Muscle layer of colon (tissue), 2 donors: ENCODE measurements at regions not wholly inside any gene's neighbourhood (a gene's known extent, or its start where the extent isn't known, plus 50 kb on each side); places are given as distances from the start of the nearest gene placed in this dataset.

Experiments
- H3K27ac ChIP-seq: one replicate; pipeline ENCODE4 v1.7.0; 2013; ENCODE audit warnings: low read depth, mild to moderate bottlenecking, low read length, moderate library complexity
- H3K27me3 ChIP-seq, 2 donors: one replicate each; pipeline ENCODE4 v1.7.0; 2013; ENCODE audit warnings: low read length in 2 of 2, mild to moderate bottlenecking in 2 of 2; ENCODE audit not compliant: insufficient read depth in 2 of 2, control insufficient read depth in 1 of 2
- H3K36me3 ChIP-seq: one replicate; pipeline ENCODE4 v1.7.0; 2013; ENCODE audit warnings: mild to moderate bottlenecking, low read length; ENCODE audit not compliant: insufficient read depth
- H3K4me1 ChIP-seq: one replicate; pipeline ENCODE4 v1.7.0; 2013; ENCODE audit warnings: mild to moderate bottlenecking, low read length; ENCODE audit not compliant: insufficient read depth
- H3K4me3 ChIP-seq, 2 donors: one replicate each; pipeline ENCODE4 v1.7.0; 2013; ENCODE audit warnings: low read length in 2 of 2, low read depth in 1 of 2, mild to moderate bottlenecking in 1 of 2, moderate library complexity in 1 of 2
- H3K9ac ChIP-seq: one replicate; pipeline ENCODE4 v1.7.0; 2013; ENCODE audit warnings: low read length
- H3K9me3 ChIP-seq: one replicate; pipeline ENCODE4 v1.7.0; 2013; ENCODE audit warnings: mild to moderate bottlenecking, low read length
- donor health status: abdominal sarcoma.
- donor health status: Adenocarcinoma of cecum.

GRCh38 chr16:54506741-54507500, 220.3 kb upstream of the IRX3 start:
- Histone ChIP-seq H3K9me3 (no peaks in the 10 kb centered on the region), H3K4me1 (no peaks in the 10 kb centered on the region), H3K27ac (no peak overlapping the region), H3K4me3 (no peak overlapping the region), H3K9ac (no peak overlapping the region), H3K36me3 (no peaks in the 10 kb centered on the region), H3K27me3 (peaks cover 0 to 12% of the 10 kb centered on the region in 2 donors)

- H3K36me3 ChIP-seq: no peaks in the 10 kb centered on the region
- no peak overlapping the region for H3K4me3 ChIP-seq
- H3K27ac ChIP-seq: no peak overlapping the region
- H3K9me3 ChIP-seq: no peaks in the 10 kb centered on the region
- H3K9ac ChIP-seq: no peak overlapping the region
- no peaks in the 10 kb centered on the region for H3K4me1 ChIP-seq
- H3K27me3 ChIP-seq: peaks cover 0 to 12% of the 10 kb centered on the region in 2 donors
Observed at GRCh38 chr16:54506214-54506580, 219.6 kb upstream of the IRX3 start.

GRCh38 chr16:54505549-54506213, 219.1 kb upstream of the IRX3 start:
- Histone ChIP-seq H3K9me3 (no peaks in the 10 kb centered on the region), H3K27me3 (peaks cover 0 to 12% of the 10 kb centered on the region in 2 donors), H3K27ac (no peak overlapping the region), H3K4me1 (no peaks in the 10 kb centered on the region), H3K4me3 (no peak overlapping the region), H3K9ac (no peak overlapping the region), H3K36me3 (no peaks in the 10 kb centered on the region)

GRCh38 chr16:54504372-54504771, 217.8 kb upstream of the IRX3 start:
- Histone ChIP-seq H3K27me3 (peaks cover 0 to 12% of the 10 kb centered on the region in 2 donors), H3K36me3 (no peaks in the 10 kb centered on the region), H3K4me1 (no peaks in the 10 kb centered on the region), H3K4me3 (no peak overlapping the region), H3K9ac (no peak overlapping the region), H3K9me3 (no peaks in the 10 kb centered on the region), H3K27ac (no peak overlapping the region)

- H3K4me1 ChIP-seq: no peaks in the 10 kb centered on the region
- no peaks in the 10 kb centered on the region for H3K36me3 ChIP-seq
- H3K27me3 ChIP-seq: peaks cover 0 to 12% of the 10 kb centered on the region in 2 donors
- no peak overlapping the region for H3K9ac ChIP-seq
- H3K27ac ChIP-seq: no peak overlapping the region
- no peak overlapping the region for H3K4me3 ChIP-seq
- H3K9me3 ChIP-seq: no peaks in the 10 kb centered on the region
Observed at GRCh38 chr16:54503856-54504219, 217.3 kb upstream of the IRX3 start.

- H3K9me3 ChIP-seq: no peaks in the 10 kb centered on the region
- no peak overlapping the region for H3K27ac ChIP-seq
- H3K4me1 ChIP-seq: no peaks in the 10 kb centered on the region
- H3K9ac ChIP-seq: no peak overlapping the region
- no peak overlapping the region for H3K4me3 ChIP-seq
- peaks cover 0 to 12% of the 10 kb centered on the region in 2 donors for H3K27me3 ChIP-seq
- H3K36me3 ChIP-seq: no peaks in the 10 kb centered on the region
Observed at GRCh38 chr16:54503011-54503855, 216.6 kb upstream of the IRX3 start.

- H3K4me1 ChIP-seq: no peaks in the 10 kb centered on the region
- H3K27ac ChIP-seq: no peak overlapping the region
- no peak overlapping the region for H3K9ac ChIP-seq
- H3K9me3 ChIP-seq: no peaks in the 10 kb centered on the region
- H3K4me3 ChIP-seq: no peak overlapping the region
- no peaks in the 10 kb centered on the region for H3K36me3 ChIP-seq
- H3K27me3 ChIP-seq: peaks cover 0 to 7% of the 10 kb centered on the region in 2 donors
Observed at GRCh38 chr16:54501797-54502196, 215.2 kb upstream of the IRX3 start.

- H3K4me1 ChIP-seq: no peaks in the 10 kb centered on the region
- no peaks in the 10 kb centered on the region for H3K27me3 ChIP-seq
- no peak overlapping the region for H3K4me3 ChIP-seq
- no peaks in the 10 kb centered on the region for H3K36me3 ChIP-seq
- H3K9ac ChIP-seq: no peak overlapping the region
- no peak overlapping the region for H3K27ac ChIP-seq
- no peaks in the 10 kb centered on the region for H3K9me3 ChIP-seq
Observed at GRCh38 chr16:54493594-54493993, 207.0 kb upstream of the IRX3 start.

GRCh38 chr16:54493061-54493460, 206.5 kb upstream of the IRX3 start:
- no peaks in the 10 kb centered on the region for H3K36me3 ChIP-seq
- no peak overlapping the region for H3K4me3 ChIP-seq
- no peaks in the 10 kb centered on the region for H3K27me3 ChIP-seq
- H3K4me1 ChIP-seq: no peaks in the 10 kb centered on the region
- no peak overlapping the region for H3K27ac ChIP-seq
- H3K9ac ChIP-seq: no peak overlapping the region
- H3K9me3 ChIP-seq: no peaks in the 10 kb centered on the region

GRCh38 chr16:54490112-54490488, 203.5 kb upstream of the IRX3 start:
- no peaks in the 10 kb centered on the region for H3K9me3 ChIP-seq
- H3K36me3 ChIP-seq: no peaks in the 10 kb centered on the region
- H3K27me3 ChIP-seq: no peaks in the 10 kb centered on the region
- H3K27ac ChIP-seq: no peak overlapping the region
- H3K9ac ChIP-seq: no peak overlapping the region
- no peak overlapping the region for H3K4me3 ChIP-seq
- no peaks in the 10 kb centered on the region for H3K4me1 ChIP-seq

GRCh38 chr16:54489225-54490111, 202.9 kb upstream of the IRX3 start:
- Histone ChIP-seq H3K4me3 (no peak overlapping the region), H3K27ac (no peak overlapping the region), H3K9ac (no peak overlapping the region), H3K9me3 (no peaks in the 10 kb centered on the region), H3K27me3 (no peaks in the 10 kb centered on the region), H3K36me3 (no peaks in the 10 kb centered on the region), H3K4me1 (no peaks in the 10 kb centered on the region)
